ENCODE measurements at regions not wholly inside any gene's neighbourhood (a gene's known extent, or its start where the extent isn't known, plus 50 kb on each side); places are given as distances from the start of the nearest gene placed in this dataset.

- no peak for TF ChIP-seq CREB5 (CRISPR knock-in tag; IDR thresholded peaks at IDR 0.05)
- no peak for TF ChIP-seq RBM17 (IDR thresholded peaks at IDR 0.05; ENCODE audit: borderline replicate concordance, low read depth, low read length)
- no peak for TF ChIP-seq TOE1 (IDR thresholded peaks at IDR 0.05; ENCODE audit: borderline replicate concordance)
- TF ChIP-seq TOE1 (CRISPR knock-in tag; IDR thresholded peaks at IDR 0.05; ENCODE audit: borderline replicate concordance, low read depth), result no peak
- TF ChIP-seq FOXO4 (CRISPR knock-in tag; IDR thresholded peaks at IDR 0.05), result no peak
- TF ChIP-seq ELF2 (CRISPR knock-in tag; IDR thresholded peaks at IDR 0.05), result no peak
- TF ChIP-seq SUPT5H (IDR thresholded peaks at IDR 0.05), result no peak
- no peak for TF ChIP-seq KLF16 (IDR thresholded peaks at IDR 0.05)
- TF ChIP-seq SMARCA5 (IDR thresholded peaks at IDR 0.05), result no peak
- TF ChIP-seq NELFE (IDR thresholded peaks at IDR 0.05; ENCODE audit: insufficient read depth, insufficient read length), result no peak
- TF ChIP-seq SMARCB1 (IDR thresholded peaks at IDR 0.05; ENCODE audit: insufficient read length, low read depth), result no peak
- no peak for TF ChIP-seq EGR1 (conservative IDR thresholded peaks at IDR 0.05)
Observed at GRCh38 chr6:134449004-134449403, 131.1 kb upstream of the SGK1 start (continued).
